Naive B cell (primary cell): ENCODE measurements at regions not wholly inside any gene's neighbourhood (a gene's known extent, or its start where the extent isn't known, plus 50 kb on each side); places are given as distances from the start of the nearest gene placed in this dataset.
"Not testable (repeated sequence)": the region's sequence is repeated elsewhere in the genome, so short reads cannot be mapped to it uniquely, and the experiment has no call there.

ENCODE experiments used
- ATAC-seq, 2 donors: fragments of 150-1000 bp; cut with Tn5 transposase; 2 replicates each; pipeline ENCODE4 v1.10.0; 2021; ENCODE audit warnings: low read depth in 2 of 2, mild to moderate bottlenecking in 2 of 2, moderate library complexity in 2 of 2
- DNase-seq: peaks from one replicate; pipeline ENCODE4 v3.0.0; 2022
- H3K27ac Mint-ChIP-seq, 6 donors: one replicate each; pipeline ENCODE4 v1.8.0; 2020 to 2022; ENCODE audit warnings: mild to moderate bottlenecking in 6 of 6, mixed read lengths in 6 of 6, moderate library complexity in 5 of 6, inconsistent platforms in 2 of 6
- H3K27me3 Mint-ChIP-seq, 3 donors: one replicate each; pipeline ENCODE4 v1.8.0; 2021 to 2022; ENCODE audit warnings: mixed read lengths in 3 of 3, mild to moderate bottlenecking in 1 of 3
- H3K36me3 Mint-ChIP-seq, 2 donors: one replicate each; pipeline ENCODE4 v1.8.0; 2020 to 2022; ENCODE audit warnings: mixed read lengths in 2 of 2, inconsistent platforms in 1 of 2, mild to moderate bottlenecking in 1 of 2
- H3K4me1 Mint-ChIP-seq, 3 donors: one replicate each; pipeline ENCODE4 v1.8.0; 2020 to 2022; ENCODE audit warnings: mixed read lengths in 3 of 3, inconsistent platforms in 1 of 3, mild to moderate bottlenecking in 1 of 3, moderate library complexity in 1 of 3
- H3K4me3 Mint-ChIP-seq, 8 donors: one replicate each; pipeline ENCODE4 v1.8.0; 2020 to 2022; ENCODE audit warnings: mild to moderate bottlenecking in 8 of 8, mixed read lengths in 8 of 8, moderate library complexity in 8 of 8, inconsistent platforms in 2 of 8
- H3K9me3 Mint-ChIP-seq, 7 donors: one replicate each; pipeline ENCODE4 v1.8.0; 2020 to 2022; ENCODE audit warnings: mixed read lengths in 7 of 7, mild to moderate bottlenecking in 5 of 7, inconsistent platforms in 2 of 7, moderate library complexity in 1 of 7

DNA sequence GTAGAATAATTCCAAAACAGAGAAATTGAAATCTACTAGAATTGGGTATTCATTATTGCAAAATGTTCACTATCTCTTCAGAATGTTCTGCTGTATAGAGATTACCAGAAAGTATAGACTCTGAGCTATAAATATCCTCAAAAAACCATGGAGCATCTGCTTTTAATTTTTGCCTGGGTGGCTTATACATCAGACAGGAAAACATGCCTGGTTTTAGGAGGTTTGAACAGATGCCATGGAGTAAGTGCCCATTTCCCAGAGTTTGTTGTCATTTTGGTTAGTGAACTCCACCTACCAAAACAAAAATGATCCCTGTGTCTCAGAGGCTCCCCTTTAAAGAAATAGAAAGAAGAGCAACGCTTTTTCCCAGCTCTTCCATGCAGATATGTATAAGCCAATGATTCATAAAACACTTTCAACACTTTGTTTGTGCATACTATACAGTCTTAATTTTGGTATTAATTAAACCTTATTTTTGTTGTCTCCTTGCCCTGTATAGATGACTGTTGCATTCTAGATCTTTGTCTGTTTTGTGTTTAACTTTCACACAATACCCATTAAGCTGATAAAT is 68.7 kb downstream of the MEPE start:
- H3K27ac Mint-ChIP-seq: peak overlapping the region in 1 of 6 donors; percentile 54
- H3K4me3 Mint-ChIP-seq: no peak overlapping the region
- no peaks in the 10 kb centered on the region for H3K27me3 Mint-ChIP-seq
- H3K9me3 Mint-ChIP-seq: no peaks in the 10 kb centered on the region
- no peak for ATAC-seq
- peaks cover 0 to 6% (median 0%) of the 10 kb centered on the region in 3 donors for H3K4me1 Mint-ChIP-seq
- DNase-seq: no peak
- H3K36me3 Mint-ChIP-seq: no peaks in the 10 kb centered on the region

DNA sequence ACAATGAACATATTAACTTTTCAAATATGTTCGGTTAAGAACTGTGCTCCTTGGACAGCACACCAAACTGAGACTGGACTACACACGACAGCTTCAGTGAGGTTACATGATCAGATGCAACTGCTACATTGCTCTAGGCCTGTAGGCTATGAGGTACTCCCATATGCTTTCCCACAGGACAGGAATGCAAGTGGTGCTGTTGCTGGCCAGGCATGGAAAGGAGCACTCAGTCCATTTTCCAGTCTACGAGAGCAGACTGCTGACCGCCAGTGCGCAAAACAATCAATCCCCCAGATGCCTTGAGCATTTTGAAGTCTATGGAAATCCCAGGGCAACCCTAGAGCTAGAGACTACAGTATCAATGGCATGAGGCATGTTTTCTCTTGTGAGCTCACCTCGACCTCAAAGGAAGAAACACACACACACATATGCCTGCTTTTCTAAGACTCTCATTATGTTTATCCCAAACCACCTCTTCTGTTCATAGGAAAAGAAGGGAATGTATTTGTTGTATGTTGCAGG is 70.8 kb upstream of the SPP1 start:
- H3K27me3 Mint-ChIP-seq: peaks cover 0 to 5% (median 0%) of the 10 kb centered on the region in 3 donors
- H3K9me3 Mint-ChIP-seq: no peaks in the 10 kb centered on the region
- no peak for ATAC-seq
- DNase-seq: no peak
- no peaks in the 10 kb centered on the region for H3K4me1 Mint-ChIP-seq
- no peak overlapping the region for H3K4me3 Mint-ChIP-seq
- H3K27ac Mint-ChIP-seq: no peak overlapping the region
- H3K36me3 Mint-ChIP-seq: no peaks in the 10 kb centered on the region

DNA sequence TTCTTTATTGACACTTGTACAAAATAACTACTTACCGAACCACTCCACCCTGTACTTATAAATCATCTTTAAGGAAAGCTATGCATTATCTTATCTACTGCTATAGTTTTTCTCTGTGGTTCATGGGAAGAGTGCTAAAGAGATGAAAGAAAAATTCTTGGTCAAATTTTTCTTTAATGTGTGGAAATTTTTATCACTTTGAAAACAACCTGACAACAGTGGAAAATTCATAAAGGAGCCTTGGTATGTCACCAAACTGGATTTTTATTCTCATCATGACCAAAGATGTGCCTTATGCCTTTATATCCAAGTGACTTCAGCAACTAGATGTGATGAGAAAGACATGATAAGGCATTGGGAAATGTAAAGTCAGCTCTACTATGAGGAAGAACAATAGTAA is 67.2 kb upstream of the SPP1 start:
- ATAC-seq (no peak), DNase-seq (no peak)
- Mint-ChIP-seq H3K4me1 (peaks cover 4 to 9% (median 4%) of the 10 kb centered on the region in 3 donors), H3K9me3 (no peaks in the 10 kb centered on the region), H3K27me3 (peaks cover 0 to 18% (median 0%) of the 10 kb centered on the region in 3 donors), H3K27ac (no peak overlapping the region), H3K36me3 (no peaks in the 10 kb centered on the region), H3K4me3 (no peak overlapping the region)

DNA sequence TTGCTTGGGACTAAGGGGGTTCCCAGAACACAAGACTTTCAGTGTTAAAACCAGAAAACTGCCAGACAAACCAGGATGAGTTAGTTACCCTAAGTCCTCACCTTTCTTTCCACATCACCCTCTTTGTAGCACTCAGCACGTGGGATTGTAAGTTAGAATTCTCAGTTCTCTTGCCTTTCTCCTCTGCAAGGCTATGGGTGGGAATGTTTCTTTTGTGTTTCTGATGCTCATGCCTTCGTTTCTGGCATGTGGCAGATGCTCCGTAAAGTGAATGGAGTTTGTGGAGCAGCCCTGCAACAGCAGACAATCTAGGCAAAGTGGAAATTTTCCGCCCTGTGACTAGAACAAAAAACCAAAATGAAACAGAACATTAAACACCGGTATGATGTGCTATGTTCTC is 64.7 kb upstream of the SPP1 start:
- H3K9me3 Mint-ChIP-seq: no peaks in the 10 kb centered on the region
- DNase-seq: no peak
- peaks cover 4 to 9% (median 4%) of the 10 kb centered on the region in 3 donors for H3K4me1 Mint-ChIP-seq
- no peak overlapping the region for H3K27ac Mint-ChIP-seq
- H3K4me3 Mint-ChIP-seq: no peak overlapping the region
- no peaks in the 10 kb centered on the region for H3K36me3 Mint-ChIP-seq
- H3K27me3 Mint-ChIP-seq: peaks cover 0 to 18% (median 0%) of the 10 kb centered on the region in 3 donors
- no peak for ATAC-seq

DNA sequence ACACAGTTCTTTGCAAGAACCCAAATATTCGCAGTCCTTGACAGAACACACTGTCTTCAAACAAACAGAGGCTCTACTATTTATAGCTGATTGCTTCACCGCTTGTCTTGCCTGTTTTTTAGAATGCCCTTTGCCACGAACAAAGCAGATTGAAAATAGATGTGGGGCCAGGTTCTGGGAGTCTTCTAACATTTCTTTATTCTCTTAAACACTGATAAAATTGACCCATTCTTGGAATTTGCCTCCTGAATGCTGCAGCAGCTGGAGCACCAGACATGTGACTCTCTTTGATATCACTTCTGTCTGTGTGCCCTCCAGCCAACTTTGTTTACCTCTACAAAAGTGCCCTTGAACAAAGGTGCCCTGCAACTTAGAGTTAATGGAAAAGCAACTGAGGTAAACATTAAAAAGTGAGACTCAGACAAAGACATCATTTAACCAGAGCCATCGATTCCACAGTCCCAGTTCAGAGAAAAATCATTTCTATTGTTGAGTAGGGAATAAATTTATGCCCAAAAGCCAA is 64.2 kb upstream of the SPP1 start:
- H3K27me3 Mint-ChIP-seq: peaks cover 0 to 18% (median 0%) of the 10 kb centered on the region in 3 donors
- H3K36me3 Mint-ChIP-seq: no peaks in the 10 kb centered on the region
- H3K4me1 Mint-ChIP-seq: peaks cover 4 to 9% (median 4%) of the 10 kb centered on the region in 3 donors
- ATAC-seq: no peak
- no peaks in the 10 kb centered on the region for H3K9me3 Mint-ChIP-seq
- no peak overlapping the region for H3K4me3 Mint-ChIP-seq
- H3K27ac Mint-ChIP-seq: no peak overlapping the region
- DNase-seq: no peak

DNA sequence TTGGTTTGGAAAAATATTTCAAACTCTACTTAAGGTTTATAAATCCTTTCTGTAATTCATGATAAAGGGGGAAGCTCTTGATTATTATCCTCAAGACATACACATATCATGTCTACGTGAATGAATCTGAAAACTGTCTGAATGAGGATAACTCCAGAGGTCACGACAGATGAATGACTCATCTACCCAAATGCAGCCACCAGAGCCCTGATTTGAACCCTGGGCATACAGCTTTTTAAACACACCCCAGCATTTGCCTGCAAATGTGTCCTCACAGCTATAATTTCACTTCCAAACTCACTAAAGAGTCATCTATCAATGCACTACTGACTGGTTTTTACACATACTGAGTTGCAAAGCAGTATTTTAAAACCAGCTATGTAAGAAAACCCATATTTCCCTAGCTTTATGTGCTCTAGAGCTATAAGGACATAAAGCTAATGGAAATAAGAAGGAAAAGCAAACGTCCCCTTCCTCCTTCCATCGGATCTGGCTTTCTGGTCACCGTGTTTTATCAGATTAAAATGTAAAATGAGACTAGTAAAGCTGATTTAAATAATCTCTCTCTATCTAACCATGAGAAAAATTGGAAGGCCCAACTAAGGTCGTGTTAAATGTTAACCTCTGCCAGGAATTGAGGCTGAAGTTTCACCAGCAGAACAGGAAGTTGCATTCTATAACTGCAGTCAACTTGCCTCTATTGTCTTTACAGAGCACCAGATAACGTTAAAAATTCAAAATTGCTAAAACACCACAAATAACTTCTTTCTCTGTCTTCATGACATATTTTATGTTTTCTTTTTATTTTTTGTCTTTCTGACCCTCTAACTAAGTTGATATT is 63.1 kb upstream of the SPP1 start:
- ATAC-seq (no peak), DNase-seq (no peak)
- peaks cover 0 to 18% (median 0%) of the 10 kb centered on the region in 3 donors for H3K27me3 Mint-ChIP-seq
- H3K4me3 Mint-ChIP-seq: no peak overlapping the region
- no peaks in the 10 kb centered on the region for H3K9me3 Mint-ChIP-seq
- no peaks in the 10 kb centered on the region for H3K36me3 Mint-ChIP-seq
- peak overlapping the region in 1 of 6 donors; percentile 27 for H3K27ac Mint-ChIP-seq
- H3K4me1 Mint-ChIP-seq: peaks cover 4 to 9% (median 4%) of the 10 kb centered on the region in 3 donors

DNA sequence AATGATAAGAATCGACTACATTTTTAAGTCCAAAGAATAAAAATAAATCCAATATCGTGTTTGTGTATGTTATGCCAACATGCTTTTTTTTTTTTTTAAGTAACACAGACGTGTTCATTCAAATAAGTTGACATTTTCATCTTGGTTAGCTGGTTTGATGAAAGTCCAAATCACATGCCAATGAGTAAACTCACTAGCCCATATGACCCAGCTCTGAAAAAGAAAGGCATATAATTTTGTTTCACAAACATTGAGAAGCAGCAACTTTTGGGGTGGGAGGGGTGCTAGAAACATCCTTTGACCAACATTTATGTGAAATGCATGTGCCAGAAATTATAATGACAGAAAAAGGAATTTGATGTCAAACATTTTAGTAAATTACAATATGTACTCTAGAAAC is 61.6 kb upstream of the SPP1 start:
- Mint-ChIP-seq H3K4me1 (peaks cover 4 to 14% (median 10%) of the 10 kb centered on the region in 3 donors), H3K4me3 (no peak overlapping the region), H3K27me3 (peaks cover 0 to 18% (median 0%) of the 10 kb centered on the region in 3 donors), H3K27ac (no peak overlapping the region), H3K9me3 (no peaks in the 10 kb centered on the region), H3K36me3 (no peaks in the 10 kb centered on the region)
- DNase-seq (no peak), ATAC-seq (no peak)

DNA sequence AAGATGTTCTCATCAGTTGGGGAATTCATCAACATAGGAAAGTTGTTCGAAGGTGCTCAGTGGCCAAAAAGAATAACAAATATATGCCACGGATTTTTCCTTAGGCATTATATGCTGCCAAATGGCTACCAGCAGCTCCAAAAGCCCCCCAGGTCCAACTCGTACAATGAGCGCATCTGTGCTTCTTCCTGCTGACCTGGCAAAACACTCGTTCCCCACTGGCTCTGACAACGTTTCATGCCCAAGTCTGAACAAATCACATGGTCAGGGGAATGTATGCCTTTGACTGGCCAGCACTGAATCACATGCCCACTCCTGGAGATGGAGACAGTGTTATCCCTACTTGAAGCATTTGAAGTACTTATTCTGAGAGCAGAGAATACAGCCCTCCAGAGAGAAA is 59.9 kb upstream of the SPP1 start:
- Mint-ChIP-seq H3K27me3 (peaks cover 0 to 3% (median 0%) of the 10 kb centered on the region in 3 donors), H3K27ac (no peak overlapping the region), H3K4me1 (peaks cover 0 to 14% (median 10%) of the 10 kb centered on the region in 3 donors), H3K9me3 (no peaks in the 10 kb centered on the region), H3K36me3 (no peaks in the 10 kb centered on the region), H3K4me3 (no peak overlapping the region)
- ATAC-seq (no peak), DNase-seq (no peak)

DNA sequence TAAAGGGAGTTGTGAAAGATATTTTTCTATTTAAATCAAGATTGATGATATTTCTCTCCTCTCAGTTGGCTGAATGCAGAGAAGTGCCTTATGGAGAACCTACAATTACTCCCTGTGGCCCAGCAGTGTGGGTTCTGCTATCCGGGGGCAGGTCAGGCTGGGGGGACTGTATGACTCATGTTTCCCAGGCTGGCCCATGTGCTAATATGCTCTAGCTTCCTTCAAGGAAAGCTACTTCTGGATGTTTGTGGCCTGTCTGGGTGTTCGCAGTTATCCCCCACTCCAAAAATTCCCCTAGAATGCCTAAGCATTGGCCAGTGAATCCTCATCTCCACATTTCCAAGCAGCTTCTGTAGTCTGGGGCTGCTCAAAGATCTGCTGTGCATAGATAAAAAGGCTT is 58.9 kb upstream of the SPP1 start:
- peaks cover 0 to 6% (median 5%) of the 10 kb centered on the region in 3 donors for H3K4me1 Mint-ChIP-seq
- H3K36me3 Mint-ChIP-seq: no peaks in the 10 kb centered on the region
- no peaks in the 10 kb centered on the region for H3K27me3 Mint-ChIP-seq
- no peak overlapping the region for H3K4me3 Mint-ChIP-seq
- H3K27ac Mint-ChIP-seq: no peak overlapping the region
- DNase-seq (no peak), ATAC-seq (no peak)
- H3K9me3 Mint-ChIP-seq: no peaks in the 10 kb centered on the region

DNA sequence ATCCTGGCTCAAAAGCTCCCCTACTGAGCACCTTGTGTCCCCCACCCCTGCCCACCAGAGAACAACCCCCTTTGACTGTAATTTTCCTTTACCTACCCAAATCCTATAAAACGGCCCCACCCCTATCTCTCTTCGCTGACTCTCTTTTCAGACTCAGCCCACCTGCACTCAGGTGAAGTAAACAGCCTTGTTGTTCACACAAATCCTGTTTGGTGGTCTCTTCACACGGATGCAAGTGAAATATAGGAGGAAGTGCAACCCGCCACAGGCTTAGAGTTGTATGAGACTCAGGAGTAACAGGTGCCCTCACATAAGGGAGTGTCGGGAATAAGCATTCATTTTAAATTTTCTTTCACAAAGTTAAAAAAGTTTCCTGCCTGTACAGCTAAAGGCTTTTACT is 57.6 kb upstream of the SPP1 start:
- not testable (repeated sequence) for H3K9me3 Mint-ChIP-seq, H3K4me1 Mint-ChIP-seq, H3K36me3 Mint-ChIP-seq, H3K27me3 Mint-ChIP-seq, DNase-seq, H3K27ac Mint-ChIP-seq, ATAC-seq, H3K4me3 Mint-ChIP-seq

DNA sequence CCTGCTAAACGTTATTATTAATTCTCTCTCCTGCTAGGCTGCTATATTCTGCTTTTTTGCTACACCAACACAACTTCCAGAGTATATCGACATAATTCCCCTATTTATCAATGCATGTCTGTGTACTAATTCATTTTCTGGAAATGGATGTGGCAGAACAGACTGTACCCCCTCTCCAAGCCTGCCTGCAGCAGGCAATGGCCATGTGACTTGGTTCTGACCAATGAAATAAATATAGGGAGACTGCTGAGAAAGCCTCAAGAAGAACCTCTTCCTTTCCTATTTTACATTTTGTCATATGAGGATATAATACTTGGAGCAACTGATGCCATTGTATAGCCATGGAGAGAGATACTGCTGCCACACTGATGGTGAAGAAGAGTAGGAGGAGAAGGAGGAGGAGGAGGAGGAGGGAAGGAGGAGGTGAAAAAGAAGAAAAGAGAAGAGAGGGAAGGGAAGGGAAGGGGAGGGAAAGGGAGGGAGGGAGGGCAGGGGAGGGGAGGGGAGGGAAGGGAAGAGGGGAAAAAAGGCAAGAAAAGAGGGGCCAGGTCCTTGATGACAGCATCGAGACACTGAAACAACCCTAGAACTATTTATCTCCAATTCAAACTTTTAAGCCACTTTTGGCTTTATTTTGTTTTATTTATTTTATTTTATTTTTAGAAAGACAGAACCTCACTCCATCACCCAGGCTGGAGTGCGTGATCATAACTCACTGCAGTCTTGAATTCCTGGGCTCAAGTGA is 57.0 kb upstream of the SPP1 start:
- Mint-ChIP-seq H3K4me1 (peaks cover 0 to 6% (median 5%) of the 10 kb centered on the region in 3 donors), H3K9me3 (no peaks in the 10 kb centered on the region), H3K27ac (peak overlapping the region in 1 of 6 donors; percentile 72), H3K27me3 (no peaks in the 10 kb centered on the region), H3K4me3 (no peak overlapping the region), H3K36me3 (no peaks in the 10 kb centered on the region)
- ATAC-seq (no peak), DNase-seq (no peak)

DNA sequence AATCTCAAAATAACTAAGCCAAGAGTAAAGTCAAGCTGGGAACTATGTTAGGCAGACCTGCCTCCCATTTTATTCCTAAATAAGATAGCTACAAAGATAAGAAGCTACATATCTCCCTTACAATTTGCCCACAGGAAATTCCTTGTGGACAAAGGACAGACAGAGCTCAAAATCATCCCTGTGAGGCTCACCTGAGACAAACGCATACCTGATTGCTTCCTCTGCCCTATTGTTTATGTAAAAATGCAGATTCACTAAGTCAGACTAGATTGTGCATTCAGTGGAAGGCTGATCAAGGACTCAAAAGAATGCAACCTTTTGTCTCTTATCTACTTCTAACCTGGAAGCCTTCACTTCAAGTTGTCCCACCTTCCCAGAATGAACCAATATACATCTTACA is 56.2 kb upstream of the SPP1 start:
- not testable (repeated sequence) for H3K4me3 Mint-ChIP-seq, ATAC-seq, H3K4me1 Mint-ChIP-seq, H3K27ac Mint-ChIP-seq, DNase-seq, H3K9me3 Mint-ChIP-seq, H3K27me3 Mint-ChIP-seq, H3K36me3 Mint-ChIP-seq

DNA sequence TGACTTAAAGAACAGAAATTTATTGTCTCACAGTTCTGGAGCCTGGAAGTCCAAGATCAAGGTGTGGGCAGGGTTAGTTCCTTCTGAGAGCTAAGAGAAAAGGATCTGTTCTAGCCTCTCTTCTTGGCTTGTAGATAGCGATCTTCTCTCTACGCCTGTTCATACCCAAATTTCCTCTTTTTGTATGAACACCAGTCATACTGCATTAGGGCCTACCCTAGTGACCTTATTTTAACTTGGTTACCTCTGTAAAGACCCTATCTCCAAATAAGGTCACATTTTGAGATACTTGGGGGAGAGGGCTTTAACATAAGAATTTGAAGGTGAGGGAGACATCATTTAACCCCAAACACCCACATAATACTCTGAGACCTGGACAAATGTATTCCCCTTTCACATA is 55.6 kb upstream of the SPP1 start:
- H3K4me3 Mint-ChIP-seq: no peak overlapping the region
- no peaks in the 10 kb centered on the region for H3K36me3 Mint-ChIP-seq
- H3K27ac Mint-ChIP-seq: no peak overlapping the region
- H3K9me3 Mint-ChIP-seq: no peaks in the 10 kb centered on the region
- no peaks in the 10 kb centered on the region for H3K27me3 Mint-ChIP-seq
- peaks cover 0 to 6% (median 5%) of the 10 kb centered on the region in 3 donors for H3K4me1 Mint-ChIP-seq
- ATAC-seq (no peak), DNase-seq (no peak)
